H1 (cell line): ENCODE measurements at regions not wholly inside any gene's neighbourhood (a gene's known extent, or its start where the extent isn't known, plus 50 kb on each side); places are given as distances from the start of the nearest gene placed in this dataset.

Experiments
- CTCF ChIA-PET: fragments of 300-600 bp; sonication (Branson Sonifier 250); formaldehyde crosslinking; loops from one replicate; lab custom pipeline; 2021; ENCODE audit not compliant: partially characterized antibody; lab: Charles Lee
- POLR2A ChIA-PET: fragments of 300-600 bp; sonication (Branson Sonifier 250); formaldehyde crosslinking; loops from one replicate; lab custom pipeline; 2021; ENCODE audit warnings: inconsistent platforms; ENCODE audit not compliant: partially characterized antibody; lab: Charles Lee
- DNase-seq, 2 experiments: peaks; one replicate each; pipeline versions ENCODE4 v3.0.0 to v3.0.0-alpha.2; 2010 to 2022; ENCODE audit warnings: low spot score in 2 of 2, low read depth in 1 of 2, mixed read lengths in 1 of 2
- FAIRE-seq: peaks from 2 replicates; lab custom pipeline; 2011; peaks lifted over from hg19 to GRCh38; lab: Jason Lieb, UNC
- H2AFZ ChIP-seq: 2 replicates; pipeline ENCODE4 v1.8.1; 2012; ENCODE audit warnings: low read length, inconsistent platforms
- H2AK5ac ChIP-seq: 2 replicates; pipeline ENCODE4 v1.6.1; 2013; ENCODE audit warnings: low read depth, low read length
- H2BK120ac ChIP-seq: replicated peaks from 2 replicates; pipeline ENCODE3; 2013; ENCODE audit warnings: low read depth, low read length, inconsistent platforms
- H2BK12ac ChIP-seq: 2 replicates; pipeline ENCODE4 v1.6.1; 2013; ENCODE audit warnings: low read depth, low read length
- H2BK15ac ChIP-seq: 2 replicates; pipeline ENCODE4 v1.6.1; 2013; ENCODE audit warnings: low read length
- H2BK20ac ChIP-seq: 2 replicates; pipeline ENCODE4 v1.6.1; 2013; ENCODE audit warnings: low read length
- H2BK5ac ChIP-seq: 2 replicates; pipeline ENCODE4 v1.6.1; 2013; ENCODE audit warnings: low read depth, low read length
- H3K14ac ChIP-seq: 2 replicates; pipeline ENCODE4 v1.6.1; 2013; ENCODE audit warnings: inconsistent platforms; ENCODE audit not compliant: insufficient read length
- H3K18ac ChIP-seq: 2 replicates; pipeline ENCODE4 v1.6.1; 2013; ENCODE audit warnings: low read length; ENCODE audit errors: extremely low read depth
- H3K23ac ChIP-seq: 2 replicates; pipeline ENCODE4 v1.6.1; 2013; ENCODE audit warnings: inconsistent platforms; ENCODE audit not compliant: insufficient read length
- H3K23me2 ChIP-seq: 2 replicates; pipeline ENCODE4 v1.6.1; 2013; ENCODE audit warnings: low read depth, low read length
- H3K27ac ChIP-seq: 2 replicates; pipeline ENCODE4 v1.6.1; 2011; ENCODE audit warnings: low read depth, low read length, inconsistent platforms
- H3K27me3 ChIP-seq, 4 experiments: replicated peaks in 1 of 4; 1 replicate in 1 of 4; 2 replicates in 3 of 4; pipeline versions ENCODE4 v1.6.1 to v1.8.1; 2011 to 2013; ENCODE audit warnings: low read length in 3 of 4, mild to moderate bottlenecking in 3 of 4, inconsistent platforms in 2 of 4, mixed read lengths in 2 of 4, moderate library complexity in 1 of 4; ENCODE audit not compliant: control insufficient read depth in 3 of 4, insufficient read depth in 3 of 4; ENCODE audit errors: extremely low read depth in 1 of 4
- H3K36me3 ChIP-seq, 4 experiments: 2 replicates each; pipeline versions ENCODE4 v1.6.1 to v1.8.1; 2011 to 2013; ENCODE audit warnings: mild to moderate bottlenecking in 4 of 4, low read length in 3 of 4, moderate library complexity in 2 of 4, control low read depth in 1 of 4, inconsistent platforms in 1 of 4; ENCODE audit not compliant: insufficient read depth in 4 of 4, control insufficient read depth in 2 of 4
- H3K4ac ChIP-seq: replicated peaks from 2 replicates; pipeline ENCODE3; 2013; ENCODE audit warnings: low read length, low read depth, mixed read lengths, inconsistent platforms; ENCODE audit not compliant: insufficient read length
- H3K4me1 ChIP-seq, 4 experiments: replicated peaks in 1 of 4; 1 replicate in 1 of 4; 2 replicates in 3 of 4; pipeline versions ENCODE4 v1.6.1 to v1.8.1; 2011 to 2013; ENCODE audit warnings: low read length in 3 of 4, inconsistent platforms in 2 of 4, mixed read lengths in 1 of 4; ENCODE audit not compliant: insufficient read depth in 4 of 4, control insufficient read depth in 3 of 4
- H3K4me2 ChIP-seq, 2 experiments: 2 replicates each; pipeline versions ENCODE4 v1.6.1 to v1.8.1; 2011 to 2013; ENCODE audit warnings: low read depth in 2 of 2, low read length in 2 of 2, control low read depth in 1 of 2, inconsistent platforms in 1 of 2, mild to moderate bottlenecking in 1 of 2; ENCODE audit not compliant: insufficient read depth in 1 of 2
- H3K4me3 ChIP-seq, 4 experiments: fragments of 200-600, 300-600 bp in 1 of 4; sonication (generic), shearing (Covaris generic), sonication (Bioruptor Twin) in 1 of 4; 2 replicates each; pipeline versions ENCODE4 v1.5.1 to v1.8.1; 2011 to 2016; ENCODE audit warnings: low read length in 4 of 4, low read depth in 3 of 4, control low read depth in 2 of 4, inconsistent platforms in 2 of 4, mild to moderate bottlenecking in 2 of 4, mixed read lengths in 1 of 4, moderate library complexity in 1 of 4; ENCODE audit not compliant: insufficient read depth in 2 of 4; ENCODE audit errors: extremely low read depth in 1 of 4
- H3K56ac ChIP-seq: replicated peaks from 2 replicates; pipeline ENCODE3; 2013; ENCODE audit warnings: low read depth, mild to moderate bottlenecking, mixed read lengths, low read length, inconsistent platforms; ENCODE audit not compliant: insufficient read length
- H3K79me1 ChIP-seq: 2 replicates; pipeline ENCODE4 v1.6.1; 2013; ENCODE audit warnings: low read depth, low read length, control low read depth
- H3K79me2 ChIP-seq, 2 experiments: 2 replicates each; pipeline versions ENCODE4 v1.6.1 to v1.8.1; 2012 to 2013; ENCODE audit warnings: low read length in 2 of 2, mild to moderate bottlenecking in 2 of 2, inconsistent platforms in 1 of 2; ENCODE audit not compliant: insufficient read depth in 2 of 2, control insufficient read depth in 1 of 2
- H3K9ac ChIP-seq, 4 experiments: replicated peaks in 1 of 4; 1 replicate in 1 of 4; 2 replicates in 3 of 4; pipeline versions ENCODE4 v1.6.1 to v1.8.1; 2011 to 2013; ENCODE audit warnings: low read depth in 3 of 4, low read length in 3 of 4, control low read depth in 2 of 4, mild to moderate bottlenecking in 2 of 4, moderate library complexity in 2 of 4, inconsistent platforms in 1 of 4; ENCODE audit errors: extremely low read depth in 1 of 4
- H3K9me3 ChIP-seq, 2 experiments: 2 replicates each; pipeline versions ENCODE4 v1.6.1 to v1.8.1; 2012 to 2013; ENCODE audit warnings: mild to moderate bottlenecking in 2 of 2, moderate library complexity in 2 of 2, control low read depth in 1 of 2, inconsistent platforms in 1 of 2, low read depth in 1 of 2, low read length in 1 of 2, mixed read lengths in 1 of 2; ENCODE audit not compliant: insufficient read depth in 2 of 2
- H4K20me1 ChIP-seq, 2 experiments: replicated peaks in 1 of 2; 2 replicates each; pipeline versions ENCODE3 to v1.8.1; 2011 to 2013; ENCODE audit warnings: inconsistent platforms in 2 of 2, low read length in 2 of 2, mild to moderate bottlenecking in 1 of 2; ENCODE audit not compliant: insufficient read depth in 2 of 2, control insufficient read depth in 1 of 2
- H4K5ac ChIP-seq: 2 replicates; pipeline ENCODE4 v1.6.1; 2013; ENCODE audit warnings: low read length, low read depth, mixed read lengths, inconsistent platforms; ENCODE audit not compliant: insufficient read length
- H4K8ac ChIP-seq: 2 replicates; pipeline ENCODE4 v1.8.0; 2013; ENCODE audit warnings: mild to moderate bottlenecking, moderate library complexity, low read length, inconsistent platforms; ENCODE audit not compliant: insufficient read depth; ENCODE audit errors: extremely low read depth
- H4K91ac ChIP-seq: replicated peaks from 2 replicates; pipeline ENCODE3; 2013; ENCODE audit warnings: low read length, mixed read lengths, inconsistent platforms; ENCODE audit not compliant: insufficient read length
- CREB1 ChIP-seq: IDR thresholded peaks from 2 replicates; pipeline ENCODE4 v1.6.1; 2012; ENCODE audit warnings: inconsistent platforms
- EGR1 ChIP-seq: IDR thresholded peaks from 2 replicates; pipeline ENCODE4 v1.6.1; 2011; ENCODE audit warnings: low read depth, low read length, borderline replicate concordance
- EZH2 ChIP-seq: fragments of 200-600 bp; sonication (generic); IDR thresholded peaks from 2 replicates; pipeline ENCODE4 v1.7.1; 2012; ENCODE audit warnings: low read depth, mild to moderate bottlenecking, moderate library complexity, low read length, inconsistent platforms; ENCODE audit not compliant: severe bottlenecking
- KDM5A ChIP-seq: fragments of 200-600 bp; IDR thresholded peaks from 2 replicates; pipeline ENCODE4 v1.7.1; 2012; ENCODE audit warnings: mild to moderate bottlenecking, low read length, inconsistent platforms, mixed read lengths
- MAX ChIP-seq: IDR thresholded peaks from 2 replicates; pipeline ENCODE4 v1.6.1; 2012; ENCODE audit warnings: inconsistent platforms
- NANOG ChIP-seq: IDR thresholded peaks from 2 replicates; pipeline ENCODE4 v1.6.1; 2011; ENCODE audit warnings: low read length, low read depth, mild to moderate bottlenecking, inconsistent platforms; ENCODE audit not compliant: insufficient read depth, poor library complexity, severe bottlenecking
- RBBP5 ChIP-seq: IDR thresholded peaks from 2 replicates; pipeline ENCODE4 v1.7.1; 2012; ENCODE audit warnings: low read depth, mild to moderate bottlenecking, inconsistent platforms, low read length, moderate library complexity, borderline replicate concordance
- RFX5 ChIP-seq: IDR thresholded peaks from 2 replicates; pipeline ENCODE4 v1.6.1; 2011; ENCODE audit warnings: low read depth, low read length, improper control_type of control experiment, borderline replicate concordance
- RXRA ChIP-seq: IDR thresholded peaks from 2 replicates; pipeline ENCODE4 v1.6.1; 2011; ENCODE audit warnings: low read depth, mild to moderate bottlenecking, low read length, moderate library complexity; ENCODE audit not compliant: insufficient read depth
- SIX5 ChIP-seq: IDR thresholded peaks from 2 replicates; pipeline ENCODE4 v1.6.1; 2011; ENCODE audit warnings: mild to moderate bottlenecking, low read depth, low read length
- TBP ChIP-seq: IDR thresholded peaks from 2 replicates; pipeline ENCODE4 v1.6.1; 2011; ENCODE audit warnings: low read depth, low read length, improper control_type of control experiment
- USF2 ChIP-seq: IDR thresholded peaks from 2 replicates; pipeline ENCODE4 v1.6.1; 2011; ENCODE audit warnings: low read length, improper control_type of control experiment
- WGBS, 2 experiments: shearing (Covaris generic) in 1 of 2; methylation state at CpG; one replicate each; pipeline versions ENCODE4 v1.1.6 to v1.1.7; 2013 to 2015; ENCODE audit warnings: low lambda C conversion rate in 2 of 2, mixed read lengths in 2 of 2, inconsistent platforms in 1 of 2, low coverage in 1 of 2, missing lambda C conversion rate in 1 of 2; ENCODE audit not compliant: insufficient replicate concordance in 2 of 2, insufficient coverage in 1 of 2, insufficient read length in 1 of 2; ENCODE audit errors: extremely low coverage in 1 of 2, missing lambda C conversion rate in 1 of 2; 5-methylcytosine and 5-hydroxymethylcytosine counted together

GRCh38 chr10:124219655-124220054 lies 126.3 kb upstream of the CHST15 start:
- CTCF ChIA-PET = interaction anchor here (0.7 to 3.9 kb wide), 12 partner anchors 12 to 225 kb away, joined by 3 to 46 read pairs (median 5); no protein-coding TSS in a partner anchor
- H3K4me3 ChIP-seq = no peak overlapping the region
- H2AK5ac ChIP-seq = no peak overlapping the region
- H3K23ac ChIP-seq = no peak overlapping the region
- H3K27ac ChIP-seq = no peak overlapping the region
- H3K79me1 ChIP-seq = no peaks in the 10 kb centered on the region
- no peak overlapping the region for H2BK5ac ChIP-seq
- H2BK120ac ChIP-seq = no peak overlapping the region
- H3K4ac ChIP-seq = no peak overlapping the region
- no peaks in the 10 kb centered on the region for H3K9me3 ChIP-seq
- no peaks in the 10 kb centered on the region for H4K20me1 ChIP-seq
- peak overlapping the region; percentile 63; the same call in 1 of the 2 replicates for H4K8ac ChIP-seq
- H4K5ac ChIP-seq = no peak overlapping the region
- no peak overlapping the region for H3K9ac ChIP-seq
- no peak for DNase-seq
- no peaks in the 10 kb centered on the region for H3K36me3 ChIP-seq
- H3K4me1 ChIP-seq = peaks cover 0 to 8% (median 6%) of the 10 kb centered on the region in 4 experiments; a peak in 3 of 7 replicates
- FAIRE-seq = no peak
- 72% methylated on average over 7 of the region's 7 CpGs; no CpG with 5 or more reads in 1 of the 2 experiments for WGBS, 2 experiments
- no peak overlapping the region for H2AFZ ChIP-seq
- no peak overlapping the region for H2BK20ac ChIP-seq
- H3K18ac ChIP-seq = no peak overlapping the region
- H3K4me2 ChIP-seq = no peak overlapping the region
- H3K79me2 ChIP-seq = no peaks in the 10 kb centered on the region
- H3K23me2 ChIP-seq = no peaks in the 10 kb centered on the region
- TF ChIP-seq MAX (no peak), KDM5A (no peak), RBBP5 (no peak), TBP (no peak), CREB1 (no peak), SIX5 (no peak), USF2 (no peak), EZH2 (no peak), EGR1 (no peak), RXRA (no peak), NANOG (no peak), RFX5 (no peak)
- H2BK15ac ChIP-seq = no peak overlapping the region
- H3K14ac ChIP-seq = no peak overlapping the region
- no peak overlapping the region for H3K56ac ChIP-seq
- no peaks in the 10 kb centered on the region; a peak in 2 of 7 replicates for H3K27me3 ChIP-seq
- no peak overlapping the region; the same call in 1 of the 2 replicates for H2BK12ac ChIP-seq
- H4K91ac ChIP-seq = no peak overlapping the region
- POLR2A ChIA-PET = no interaction called here
